ACC112 (cell line): ENCODE measurements at regions not wholly inside any gene's neighbourhood (a gene's known extent, or its start where the extent isn't known, plus 50 kb on each side); places are given as distances from the start of the nearest gene placed in this dataset.

ENCODE experiments used
- H2AFZ ChIP-seq: fragments of 200-600 bp; sonication (generic); one replicate; pipeline ENCODE4 v1.6.0; 2017; ENCODE audit warnings: antibody characterized with exemption, low read length; ENCODE audit not compliant: unreplicated experiment
- H3K27ac ChIP-seq: fragments of 200-600 bp; sonication (generic); 2 replicates; pipeline ENCODE4 v1.5.1; 2014; ENCODE audit warnings: low read depth, mild to moderate bottlenecking, antibody characterized with exemption, low read length, moderate library complexity
- H3K27me3 ChIP-seq: fragments of 200-600 bp; sonication (generic); 2 replicates; pipeline ENCODE4 v1.6.1; 2014; ENCODE audit warnings: mild to moderate bottlenecking, antibody characterized with exemption, low read length, moderate library complexity, mixed read lengths; ENCODE audit not compliant: insufficient read depth
- H3K36me3 ChIP-seq: fragments of 200-600 bp; sonication (generic); 2 replicates; pipeline ENCODE4 v1.6.1; 2016; ENCODE audit warnings: mild to moderate bottlenecking, antibody characterized with exemption, low read length, moderate library complexity, mixed read lengths; ENCODE audit not compliant: insufficient read depth
- H3K4me1 ChIP-seq: fragments of 200-600 bp; sonication (generic); one replicate; pipeline ENCODE4 v1.6.1; 2016; ENCODE audit warnings: low read length, mixed read lengths; ENCODE audit not compliant: insufficient read depth, unreplicated experiment, control insufficient read depth
- H3K4me3 ChIP-seq: fragments of 200-600 bp; sonication (generic); 2 replicates; pipeline ENCODE4 v1.5.1; 2014; ENCODE audit warnings: mild to moderate bottlenecking, low read depth, low read length
- H3K79me2 ChIP-seq: fragments of 200-600 bp; sonication (generic); one replicate; pipeline ENCODE4 v1.6.0; 2016; ENCODE audit warnings: low read length; ENCODE audit not compliant: control insufficient read depth, unreplicated experiment, insufficient read depth

DNA sequence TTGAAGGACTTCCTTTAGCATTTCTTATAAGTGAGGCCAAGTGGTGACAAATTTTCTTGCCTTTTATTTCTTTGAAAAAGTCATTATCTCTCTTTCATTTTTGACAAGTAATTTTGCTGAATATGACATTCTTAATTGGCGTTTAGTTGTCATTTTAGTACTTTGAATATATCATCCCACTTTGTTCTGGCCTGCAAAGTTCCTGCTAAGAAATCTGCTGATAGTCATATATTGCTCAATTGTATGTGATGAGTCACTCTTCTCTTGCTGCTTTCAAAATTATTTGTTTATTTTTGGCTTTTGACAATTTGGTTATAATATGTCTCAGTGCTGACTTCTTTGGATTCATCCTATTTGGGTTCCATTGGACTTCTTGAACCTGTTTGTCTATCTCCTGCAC is 312.6 kb downstream of the DUSP10 start:
- Histone ChIP-seq H3K27me3 (no peaks in the 10 kb centered on the region), H3K79me2 (no peaks in the 10 kb centered on the region), H3K27ac (peak overlapping the region; percentile 17; the same call in 1 of the 2 replicates), H3K4me1 (peaks cover 27% of the 10 kb centered on the region), H3K4me3 (no peak overlapping the region), H2AFZ (no peak overlapping the region), H3K36me3 (no peaks in the 10 kb centered on the region)

DNA sequence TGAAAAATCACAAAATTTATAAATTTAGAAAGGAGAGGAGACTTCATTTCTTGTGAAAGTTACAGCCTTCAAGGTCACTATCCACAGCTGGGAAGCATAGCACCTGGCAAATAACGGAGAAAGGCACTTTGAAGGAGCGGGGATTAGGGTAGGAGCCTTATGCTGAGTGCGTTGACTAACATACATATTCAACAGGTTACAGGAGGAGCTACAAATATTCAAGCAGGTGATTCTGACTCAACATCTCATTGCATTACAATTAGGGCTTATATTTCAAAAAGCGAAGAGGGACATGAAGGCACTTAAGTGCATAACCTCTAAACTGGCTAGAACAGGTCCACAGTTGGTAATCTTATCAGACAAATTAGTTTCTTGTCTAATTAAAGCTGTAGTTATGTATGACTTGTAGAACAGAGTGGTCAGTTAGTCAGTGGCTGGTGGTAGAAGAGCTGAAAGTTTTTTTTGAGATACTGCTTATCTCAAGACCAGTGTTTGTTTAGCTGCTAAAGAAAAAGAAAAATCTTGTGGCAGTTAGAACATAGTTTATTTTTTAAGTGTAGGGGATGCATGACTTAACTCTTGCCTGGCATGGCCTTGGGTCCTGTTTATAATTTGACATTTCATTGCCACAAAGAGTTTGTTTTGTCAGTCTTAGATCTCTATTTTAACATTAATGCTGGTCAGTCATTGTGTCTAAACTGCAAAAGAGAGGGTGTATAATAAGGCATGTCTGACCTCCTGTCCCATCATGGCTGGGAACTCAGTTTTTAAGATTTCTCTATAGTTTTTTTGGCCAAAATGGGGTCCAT is 311.5 kb downstream of the DUSP10 start:
- H3K27ac ChIP-seq, result peak overlapping the region; percentile 45
- no peaks in the 10 kb centered on the region for H3K36me3 ChIP-seq
- H3K4me3 ChIP-seq, result no peak overlapping the region
- H3K4me1 ChIP-seq, result peaks cover 34% of the 10 kb centered on the region
- H3K79me2 ChIP-seq, result no peaks in the 10 kb centered on the region
- H3K27me3 ChIP-seq, result no peaks in the 10 kb centered on the region
- H2AFZ ChIP-seq, result no peak overlapping the region

DNA sequence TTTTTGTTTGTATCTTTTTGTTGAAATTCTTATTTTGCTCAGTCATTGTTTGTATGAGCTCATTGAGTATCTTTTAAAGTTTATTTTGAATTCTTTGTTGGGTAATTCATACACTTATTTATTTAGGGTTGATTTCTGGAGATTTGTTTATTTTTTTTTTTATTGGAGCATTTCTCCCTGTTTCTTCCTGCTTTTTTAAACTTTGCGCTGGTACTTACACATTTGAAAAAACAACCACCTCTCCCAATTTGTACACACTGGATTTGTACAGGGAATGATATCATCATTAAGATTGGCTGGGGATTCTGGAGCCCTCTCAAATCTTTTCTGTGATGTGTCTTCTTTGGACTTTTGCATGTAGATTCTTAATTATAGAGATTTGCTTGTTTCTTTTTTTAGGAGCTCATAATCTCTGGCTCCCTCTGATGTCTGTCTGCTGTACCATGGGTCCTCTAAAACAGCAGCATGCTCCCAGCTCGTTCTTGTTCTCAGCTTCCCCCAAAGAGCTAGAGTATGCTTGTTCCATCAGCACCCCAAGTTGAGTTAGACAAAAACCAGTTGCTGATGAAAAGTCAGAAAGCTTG is 310.7 kb downstream of the DUSP10 start:
- Histone ChIP-seq H3K27ac (peak overlapping the region; percentile 45), H3K4me3 (no peak overlapping the region), H3K27me3 (no peaks in the 10 kb centered on the region), H3K4me1 (peaks cover 34% of the 10 kb centered on the region), H2AFZ (peak overlapping the region; percentile 2), H3K79me2 (no peaks in the 10 kb centered on the region), H3K36me3 (no peaks in the 10 kb centered on the region)

DNA sequence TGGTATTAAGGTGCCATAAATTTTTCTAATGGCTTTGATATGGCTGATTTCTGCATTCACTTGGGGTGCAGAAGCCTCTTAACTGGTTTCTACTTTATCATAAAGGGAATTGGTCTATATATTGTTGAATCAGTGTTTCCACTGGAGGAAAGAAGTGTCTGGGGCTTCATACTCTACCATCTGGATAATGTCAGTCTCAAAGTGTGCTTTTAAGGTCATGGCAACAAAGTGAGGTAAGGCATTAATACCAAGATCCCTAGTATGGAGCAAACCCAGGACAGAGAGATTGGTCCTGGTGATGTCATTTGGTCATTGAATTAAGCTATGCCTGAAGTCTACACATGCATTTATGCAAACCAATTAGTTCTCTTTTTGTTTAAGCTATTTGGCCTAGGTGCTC is 309.9 kb downstream of the DUSP10 start:
- H3K4me1 ChIP-seq, result peaks cover 34% of the 10 kb centered on the region
- no peak overlapping the region for H3K27ac ChIP-seq

DNA sequence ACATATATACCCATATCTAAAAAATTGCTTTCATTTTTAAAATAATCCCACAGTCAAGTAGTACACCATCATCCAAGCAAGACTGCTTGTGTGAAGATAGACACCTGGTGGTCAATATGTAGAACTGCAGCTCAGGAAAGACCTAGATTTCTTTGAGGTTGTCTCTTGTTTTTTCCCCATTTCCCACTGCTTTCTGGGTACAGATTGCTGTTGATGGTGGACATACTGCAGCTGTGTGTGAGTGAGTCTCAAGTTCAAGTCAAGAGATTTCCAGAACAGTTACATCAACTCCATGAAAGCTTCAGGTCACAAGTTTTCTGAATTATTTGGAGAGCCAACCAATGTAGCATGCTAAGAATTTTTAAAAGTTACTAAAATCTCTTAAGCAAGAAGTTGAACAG is 306.4 kb downstream of the DUSP10 start:
- Histone ChIP-seq H3K36me3 (no peaks in the 10 kb centered on the region), H3K4me3 (no peak overlapping the region), H3K27me3 (no peaks in the 10 kb centered on the region), H3K79me2 (no peaks in the 10 kb centered on the region), H3K4me1 (peaks cover 49% of the 10 kb centered on the region), H2AFZ (peak overlapping the region; percentile 43), H3K27ac (no peak overlapping the region)

More for the DNA sequence above, 309.9 kb downstream of the DUSP10 start:
- peak overlapping the region; percentile 2 for H2AFZ ChIP-seq
- H3K79me2 ChIP-seq, result no peaks in the 10 kb centered on the region
- H3K4me3 ChIP-seq, result no peak overlapping the region
- H3K36me3 ChIP-seq, result no peaks in the 10 kb centered on the region
- H3K27me3 ChIP-seq, result no peaks in the 10 kb centered on the region

DNA sequence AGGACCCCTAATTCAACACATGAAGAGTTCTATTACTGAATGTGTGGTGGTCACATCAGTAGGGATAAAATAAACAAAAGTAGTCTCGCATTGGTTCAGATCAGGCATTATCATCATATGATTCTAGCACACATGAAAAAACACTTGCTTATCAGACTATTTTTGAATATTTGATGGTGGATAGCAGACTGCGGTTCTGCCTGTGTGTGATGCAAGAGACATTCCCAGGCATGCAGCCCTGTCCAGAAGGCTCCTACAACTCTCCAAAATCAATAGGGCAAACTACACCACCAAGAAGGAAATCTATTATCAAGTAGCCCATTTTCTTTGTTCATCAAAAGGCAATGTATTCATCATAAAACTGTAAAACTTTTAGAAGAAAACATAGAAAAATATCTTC is 304.7 kb downstream of the DUSP10 start:
- Histone ChIP-seq H3K27me3 (no peaks in the 10 kb centered on the region), H3K4me3 (no peak overlapping the region), H3K4me1 (peaks cover 50% of the 10 kb centered on the region), H3K36me3 (no peaks in the 10 kb centered on the region), H2AFZ (no peak overlapping the region), H3K79me2 (no peaks in the 10 kb centered on the region), H3K27ac (peak overlapping the region; percentile 98; the same call in 1 of the 2 replicates)

DNA sequence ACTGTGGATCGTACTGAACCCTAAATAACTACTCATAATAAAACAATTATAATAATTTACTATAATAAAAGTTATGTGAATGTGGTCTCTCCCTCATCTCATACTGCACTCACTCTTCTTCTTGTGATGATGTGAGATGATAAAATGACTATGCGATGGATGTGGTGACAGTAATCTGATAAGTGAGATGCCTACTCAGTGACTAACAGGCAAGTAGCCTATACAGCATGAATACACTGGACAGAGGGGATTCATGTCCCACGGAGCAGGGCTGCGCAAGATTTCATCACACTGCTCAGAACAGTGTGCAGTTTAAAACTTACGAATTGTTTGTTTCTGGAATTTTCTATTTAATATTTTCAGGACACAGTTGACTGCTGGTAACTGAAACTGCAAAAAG is 304.0 kb downstream of the DUSP10 start:
- Histone ChIP-seq H3K4me3 (no peak overlapping the region), H2AFZ (no peak overlapping the region), H3K27ac (peak overlapping the region; percentile 98), H3K79me2 (no peaks in the 10 kb centered on the region), H3K4me1 (peaks cover 50% of the 10 kb centered on the region), H3K36me3 (no peaks in the 10 kb centered on the region), H3K27me3 (no peaks in the 10 kb centered on the region)

DNA sequence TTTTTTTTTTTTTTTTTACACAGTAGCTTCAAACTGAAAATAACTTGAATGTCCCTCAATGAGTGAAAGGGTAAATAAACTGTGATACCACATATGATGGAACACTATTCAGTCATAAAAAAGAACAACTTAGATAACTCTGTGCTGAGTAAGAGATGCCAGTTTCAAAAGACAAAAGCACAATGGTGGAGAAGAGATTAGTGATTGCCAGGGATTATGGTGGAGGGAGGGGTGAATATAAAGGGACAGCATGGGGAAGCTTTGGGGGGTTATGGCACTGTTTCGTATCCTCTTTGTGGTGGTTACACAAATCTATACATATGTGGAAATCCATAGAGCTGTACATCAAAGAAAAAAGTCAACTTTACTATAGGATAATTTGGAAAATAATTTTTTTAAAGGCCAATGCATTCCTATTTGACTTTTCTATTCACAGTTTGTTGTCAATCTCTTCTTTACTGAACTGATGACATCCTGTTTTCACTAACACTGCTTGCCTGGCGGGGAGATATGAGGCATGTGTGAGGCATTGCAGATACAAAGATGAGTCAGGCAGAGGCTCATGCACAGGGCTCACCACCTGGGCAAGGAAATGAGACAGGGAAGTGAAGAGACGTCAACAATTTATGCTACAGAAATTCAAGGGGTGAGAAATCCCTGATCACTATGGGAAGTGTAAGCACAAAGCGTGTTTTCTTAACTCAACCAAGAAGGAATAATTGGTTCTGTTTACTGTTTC is 302.7 kb downstream of the DUSP10 start:
- Histone ChIP-seq H2AFZ (no peak overlapping the region), H3K27me3 (no peaks in the 10 kb centered on the region), H3K4me1 (peaks cover 50% of the 10 kb centered on the region), H3K36me3 (no peaks in the 10 kb centered on the region), H3K79me2 (no peaks in the 10 kb centered on the region), H3K4me3 (no peak overlapping the region), H3K27ac (peak overlapping the region; percentile 98)

DNA sequence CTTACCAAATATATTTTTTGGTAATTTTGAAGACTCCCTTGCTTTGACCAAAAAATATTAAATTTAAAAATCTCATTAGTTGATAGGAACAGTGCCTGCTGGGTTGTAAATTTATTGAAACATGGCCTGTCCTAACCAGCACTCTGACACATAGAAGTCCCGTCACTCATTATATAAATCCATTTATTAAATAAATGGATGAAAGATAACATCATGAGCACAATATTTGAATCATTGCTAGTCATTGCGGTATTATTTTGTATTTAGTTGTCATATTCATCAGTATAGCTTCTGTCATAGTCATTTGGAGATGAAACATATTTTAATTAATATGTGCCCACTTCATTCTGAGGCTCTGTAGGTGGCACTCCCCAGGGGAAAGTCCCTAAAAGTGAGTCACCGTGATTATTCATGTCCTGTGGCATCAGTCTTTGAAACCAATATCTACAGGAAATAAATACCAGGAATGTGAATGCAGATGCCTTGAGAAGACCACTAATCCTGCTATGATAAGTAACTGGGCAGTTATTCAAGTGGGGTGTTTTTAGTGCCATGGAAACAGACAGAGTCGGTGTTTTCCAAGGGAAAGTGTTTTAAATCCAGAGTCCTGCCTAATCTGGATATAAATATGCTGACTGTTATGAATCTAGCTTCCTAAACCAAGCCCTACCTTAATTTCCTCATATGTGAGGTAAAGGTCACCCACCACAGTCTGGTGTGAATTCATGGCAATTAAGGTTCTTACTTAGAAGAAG is 302.0 kb downstream of the DUSP10 start:
- Histone ChIP-seq H3K27ac (peak overlapping the region; percentile 98), H3K27me3 (no peaks in the 10 kb centered on the region), H3K4me3 (peak overlapping the region; percentile 54), H3K4me1 (peaks cover 47% of the 10 kb centered on the region), H2AFZ (peak overlapping the region; percentile 41), H3K36me3 (no peaks in the 10 kb centered on the region), H3K79me2 (no peaks in the 10 kb centered on the region)

DNA sequence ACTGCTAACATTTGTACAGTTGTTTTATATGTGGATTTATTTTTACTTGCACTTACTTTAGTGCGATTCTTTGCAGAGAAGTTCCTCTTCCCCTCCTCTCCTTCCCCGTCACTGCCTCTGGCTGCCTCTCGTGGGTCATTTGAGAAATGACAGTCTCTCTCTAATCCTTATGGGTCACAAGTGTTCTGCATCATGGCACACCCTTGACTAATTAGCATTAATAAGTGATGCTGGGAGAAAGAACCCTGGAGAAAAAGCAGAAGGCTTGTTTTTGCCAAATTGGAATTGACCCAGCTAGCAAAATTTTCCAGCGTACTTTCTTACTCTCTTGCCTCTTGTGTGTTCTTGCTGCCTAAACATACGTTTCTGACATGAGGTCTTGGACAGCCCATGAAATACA is 301.2 kb downstream of the DUSP10 start:
- peak overlapping the region; percentile 54 for H3K4me3 ChIP-seq
- H3K27ac ChIP-seq, result peak overlapping the region; percentile 98
- no peaks in the 10 kb centered on the region for H3K79me2 ChIP-seq
- H2AFZ ChIP-seq, result peak overlapping the region; percentile 51
- H3K36me3 ChIP-seq, result no peaks in the 10 kb centered on the region
- no peaks in the 10 kb centered on the region for H3K27me3 ChIP-seq
- H3K4me1 ChIP-seq, result peaks cover 43% of the 10 kb centered on the region
